Lower lobe of right lung (tissue), 2 donors: ENCODE measurements at regions not wholly inside any gene's neighbourhood (a gene's known extent, or its start where the extent isn't known, plus 50 kb on each side); places are given as distances from the start of the nearest gene placed in this dataset.

Experiments used
- ATAC-seq, 2 donors: fragments of 200-7000 bp; cut with Tn5 transposase; one replicate each; pipeline ENCODE4 v1.9.1; 2020 to 2022; ENCODE audit warnings: mild to moderate bottlenecking in 2 of 2, moderate library complexity in 2 of 2
- DNase-seq: peaks from one replicate; pipeline ENCODE4 v3.0.0-alpha.2; 2020
- H3K27ac ChIP-seq: fragments of 200-600 bp; one replicate; pipeline ENCODE4 v1.8.0; 2022
- H3K27me3 ChIP-seq: fragments of 200-600 bp; one replicate; pipeline ENCODE4 v1.8.0; 2022; ENCODE audit warnings: low read depth
- H3K36me3 ChIP-seq: fragments of 200-600 bp; one replicate; pipeline ENCODE4 v1.8.0; 2022; ENCODE audit warnings: mild to moderate bottlenecking
- H3K4me1 ChIP-seq: fragments of 200-600 bp; one replicate; pipeline ENCODE4 v1.8.0; 2022
- H3K4me3 ChIP-seq: fragments of 200-600 bp; one replicate; pipeline ENCODE4 v1.8.0; 2022; ENCODE audit warnings: mild to moderate bottlenecking
- H3K9me3 ChIP-seq: fragments of 200-600 bp; one replicate; pipeline ENCODE4 v1.8.0; 2022
- CTCF ChIP-seq: fragments of 200-600 bp; IDR thresholded peaks from one replicate; pipeline ENCODE4 v1.8.0; 2022; ENCODE audit warnings: antibody characterized with exemption, mild to moderate bottlenecking
- intact Hi-C: fragments of 100-400 bp; cut with DNase I; formaldehyde crosslinking; loops from one replicate; pipeline ENCODE4 v1.11.0; 2022
- donor health status: DM: no; HTN: yes; CAD: no; lungs with severe emphysema.

GRCh38 chr3:73791356-73791755, 166.6 kb upstream of the PDZRN3 start:
- Histone ChIP-seq H3K4me3 (no peak overlapping the region), H3K4me1 (no peaks in the 10 kb centered on the region), H3K27me3 (no peaks in the 10 kb centered on the region), H3K27ac (no peak overlapping the region), H3K36me3 (no peaks in the 10 kb centered on the region), H3K9me3 (no peaks in the 10 kb centered on the region)
- intact Hi-C loops = no loop called here
- TF ChIP-seq CTCF = no peak
- DNase-seq (no peak), ATAC-seq (no peak)

- no peaks in the 10 kb centered on the region for H3K36me3 ChIP-seq
- intact Hi-C loops = no loop called here
Measured at GRCh38 chr3:73789825-73790444, 165.2 kb upstream of the PDZRN3 start.

GRCh38 chr3:73787620-73788019, 162.9 kb upstream of the PDZRN3 start:
- ATAC-seq = no peak
- DNase-seq = no peak
- Histone ChIP-seq H3K4me1 (no peaks in the 10 kb centered on the region), H3K4me3 (no peak overlapping the region), H3K27ac (no peak overlapping the region), H3K36me3 (no peaks in the 10 kb centered on the region), H3K9me3 (no peaks in the 10 kb centered on the region), H3K27me3 (no peaks in the 10 kb centered on the region)
- intact Hi-C loops = no loop called here
- TF ChIP-seq CTCF = no peak

More at GRCh38 chr3:73789825-73790444, 165.2 kb upstream of the PDZRN3 start:
- TF ChIP-seq CTCF = no peak
- DNase-seq = no peak
- Histone ChIP-seq H3K9me3 (no peaks in the 10 kb centered on the region), H3K4me3 (no peak overlapping the region), H3K27ac (no peak overlapping the region), H3K4me1 (no peaks in the 10 kb centered on the region), H3K27me3 (no peaks in the 10 kb centered on the region)
- ATAC-seq = no peak

- no peak for TF ChIP-seq CTCF
- H3K9me3 ChIP-seq = no peaks in the 10 kb centered on the region
- H3K27ac ChIP-seq = no peak overlapping the region
- H3K4me3 ChIP-seq = no peak overlapping the region
- ATAC-seq = no peak
- intact Hi-C loops = no loop called here
- no peak for DNase-seq
- no peaks in the 10 kb centered on the region for H3K4me1 ChIP-seq
- H3K27me3 ChIP-seq = no peaks in the 10 kb centered on the region
- no peaks in the 10 kb centered on the region for H3K36me3 ChIP-seq
Measured at GRCh38 chr3:73786998-73787397, 162.3 kb upstream of the PDZRN3 start.

GRCh38 chr3:73786321-73786807, 161.6 kb upstream of the PDZRN3 start:
- Histone ChIP-seq H3K27me3 (no peaks in the 10 kb centered on the region), H3K36me3 (no peaks in the 10 kb centered on the region), H3K4me3 (no peak overlapping the region), H3K4me1 (no peaks in the 10 kb centered on the region), H3K9me3 (no peaks in the 10 kb centered on the region), H3K27ac (no peak overlapping the region)
- DNase-seq (no peak), ATAC-seq (no peak)
- intact Hi-C loops = no loop called here
- TF ChIP-seq CTCF = no peak
